AG20443 (cell line): ENCODE measurements at regions not wholly inside any gene's neighbourhood (a gene's known extent, or its start where the extent isn't known, plus 50 kb on each side); places are given as distances from the start of the nearest gene placed in this dataset.
"Not testable (repeated sequence)": the region's sequence is repeated elsewhere in the genome, so short reads cannot be mapped to it uniquely, and the experiment has no call there.

ENCODE experiments used
- DNase-seq: peaks from one replicate; pipeline ENCODE4 v3.0.0; 2012; ENCODE audit warnings: low spot score, mixed read lengths

DNA sequence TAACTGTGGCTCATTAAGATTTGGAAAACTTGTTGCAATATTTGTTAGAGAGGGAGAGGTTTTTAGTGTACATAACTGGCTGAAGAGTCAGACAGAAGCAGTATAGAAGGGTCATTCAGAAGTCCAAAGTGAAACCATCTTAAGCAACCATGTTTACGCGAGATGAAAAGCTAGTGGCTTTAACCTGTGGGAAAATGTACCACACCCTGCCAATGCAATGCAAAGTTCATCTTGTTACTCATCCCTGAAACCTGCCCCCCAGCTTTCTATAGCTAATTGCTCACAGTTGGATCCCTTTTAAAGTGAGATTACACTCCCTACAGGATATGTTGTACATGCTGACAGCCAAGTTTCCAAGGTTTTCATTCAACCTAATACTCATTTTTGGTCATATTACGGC lies 96.7 kb upstream of the RAPGEF2 start:
- no peak for DNase-seq

DNA sequence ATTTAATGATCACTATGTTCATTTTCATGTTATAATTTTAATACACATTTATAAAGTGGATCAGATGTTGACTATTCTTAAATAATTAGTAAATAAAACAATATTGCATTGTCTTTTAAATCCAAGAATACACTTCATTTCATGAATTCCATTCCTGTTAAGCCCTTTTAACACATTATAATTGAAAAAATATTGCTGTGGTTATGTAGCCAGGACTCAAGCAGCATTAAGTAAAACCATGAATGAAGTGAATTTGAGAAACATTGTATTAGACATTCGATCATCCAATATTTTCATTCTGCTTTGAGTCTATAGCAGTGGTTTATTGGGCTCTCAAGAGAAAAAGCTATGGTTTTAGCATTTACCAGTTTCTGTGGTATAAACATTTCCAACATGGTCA lies 94.2 kb upstream of the RAPGEF2 start:
- DNase-seq, result no peak

DNA sequence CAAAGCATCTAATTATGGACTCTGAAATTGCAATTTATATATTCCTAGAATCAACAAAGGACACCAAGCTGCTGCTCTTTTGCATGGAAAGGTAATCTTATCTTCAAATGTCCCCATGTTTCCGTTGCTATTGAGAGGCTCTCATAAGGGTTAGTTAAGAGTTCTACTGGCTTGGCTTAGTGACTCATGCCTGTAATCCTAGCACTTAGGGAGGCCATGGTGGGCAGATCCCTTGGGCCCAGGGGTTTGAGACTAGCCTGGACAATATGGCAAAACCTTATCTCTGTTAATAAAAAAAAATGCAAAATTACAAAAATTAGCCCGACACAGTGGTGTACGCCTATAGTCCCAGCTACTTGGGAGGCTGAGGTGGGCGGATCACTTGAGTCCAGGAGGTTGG lies 93.4 kb upstream of the RAPGEF2 start:
- DNase-seq, result no peak

DNA sequence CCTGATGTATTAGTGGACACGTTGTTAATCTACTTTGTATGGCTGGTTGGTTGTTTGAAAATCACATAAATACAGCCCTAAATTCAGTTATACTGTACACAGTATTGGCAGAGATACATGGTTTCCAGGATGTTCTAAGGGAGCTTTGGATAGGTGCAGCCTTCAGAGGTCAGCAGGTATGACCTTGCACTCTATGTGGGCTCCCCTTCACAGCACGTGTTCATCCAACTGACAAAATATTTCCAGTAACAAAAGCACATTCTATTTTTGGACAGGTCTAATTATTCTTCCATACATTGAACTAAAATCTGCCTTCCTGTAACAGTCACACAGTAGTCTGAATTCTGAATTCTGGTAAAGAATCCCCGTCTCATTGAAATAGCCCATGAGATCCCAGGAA lies 92.8 kb upstream of the RAPGEF2 start:
- no peak for DNase-seq

DNA sequence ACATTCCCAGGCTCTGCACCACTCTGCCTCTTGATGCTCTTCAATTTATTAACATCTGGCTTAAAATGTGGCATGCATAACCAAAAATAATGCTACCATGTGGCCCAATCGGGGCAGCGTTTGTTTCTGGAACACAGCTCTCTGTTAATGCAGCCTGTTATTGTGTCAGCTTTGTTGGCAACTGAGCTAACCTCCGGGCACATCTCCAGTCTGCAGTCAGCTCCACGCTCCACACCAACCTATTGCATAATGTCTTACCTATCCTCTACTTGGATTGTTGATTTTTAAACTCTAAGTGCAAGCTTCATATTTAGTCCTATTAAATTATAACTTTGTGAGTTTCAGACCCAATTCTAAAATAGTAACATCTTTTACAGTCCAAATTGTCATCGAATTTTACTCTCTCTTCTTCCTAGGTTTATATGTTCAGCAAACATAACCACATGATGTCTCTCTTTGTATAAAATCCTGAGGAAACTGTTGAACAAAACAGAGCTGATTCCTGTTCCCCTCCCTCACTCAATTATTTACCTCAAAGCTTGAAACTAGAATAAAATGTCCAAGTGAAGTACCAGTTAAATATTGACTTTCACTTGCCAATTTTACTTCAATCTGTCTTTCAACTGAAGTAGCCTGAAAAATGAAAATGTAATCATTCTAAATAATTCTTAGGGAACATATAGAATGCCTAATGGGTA lies 92.2 kb upstream of the RAPGEF2 start:
- peak; percentile 75 for DNase-seq

DNA sequence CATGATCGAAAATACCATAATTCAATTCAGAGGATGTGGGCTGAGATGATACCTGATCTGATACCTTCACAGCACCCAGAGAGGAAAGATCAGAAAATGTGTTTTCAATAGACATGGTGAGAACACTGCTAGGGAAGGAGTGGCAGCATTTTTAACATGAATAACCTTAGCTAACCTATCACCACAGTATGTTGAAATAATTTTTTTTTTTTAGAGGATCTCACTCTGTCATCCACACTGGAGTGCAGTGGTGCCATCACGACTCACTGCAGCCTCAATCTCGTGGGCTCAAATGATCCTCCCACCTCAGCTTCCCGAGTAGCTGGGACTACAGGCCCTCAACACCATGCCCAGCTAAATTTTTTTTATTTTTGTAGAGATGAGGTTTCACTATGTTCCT lies 90.5 kb upstream of the RAPGEF2 start:
- peak; percentile 46 for DNase-seq

DNA sequence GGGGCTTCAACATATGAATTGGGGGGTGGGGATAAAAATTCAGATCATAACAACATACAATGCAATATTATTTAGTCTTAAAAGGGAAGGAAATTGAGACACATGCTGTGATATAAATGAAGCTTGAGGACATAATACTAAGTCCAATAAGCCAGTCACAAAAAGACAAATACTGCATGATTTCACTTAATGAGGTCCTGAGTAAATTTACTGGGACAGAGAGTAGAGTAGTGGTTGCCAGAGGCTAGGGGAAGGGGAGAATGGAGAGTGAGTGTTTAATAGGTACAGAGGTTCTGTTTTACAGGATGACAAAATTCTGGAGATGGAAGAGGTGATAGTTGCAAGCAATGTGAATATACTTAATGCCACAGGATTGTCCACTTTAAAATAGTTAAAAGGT lies 89.2 kb upstream of the RAPGEF2 start:
- DNase-seq, result no peak

DNA sequence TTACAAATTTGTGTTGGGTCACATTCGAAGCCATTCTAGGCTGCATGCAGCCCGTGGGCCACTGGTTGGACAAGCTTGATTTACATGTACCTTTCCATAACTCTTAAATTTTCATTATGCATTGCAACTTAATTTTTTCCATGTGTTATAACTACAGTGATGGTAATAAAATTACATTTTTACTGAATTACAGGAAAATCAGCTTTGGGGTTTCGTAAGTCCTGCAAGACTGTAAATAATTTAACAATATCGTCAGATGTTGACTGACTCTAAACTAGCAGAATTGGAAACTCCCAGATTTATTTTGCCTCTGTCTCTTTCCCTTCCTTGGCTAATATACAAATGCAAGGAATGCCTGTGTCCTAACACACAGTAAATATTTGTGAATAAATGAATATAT lies 88.0 kb upstream of the RAPGEF2 start:
- peak; percentile 29 for DNase-seq

DNA sequence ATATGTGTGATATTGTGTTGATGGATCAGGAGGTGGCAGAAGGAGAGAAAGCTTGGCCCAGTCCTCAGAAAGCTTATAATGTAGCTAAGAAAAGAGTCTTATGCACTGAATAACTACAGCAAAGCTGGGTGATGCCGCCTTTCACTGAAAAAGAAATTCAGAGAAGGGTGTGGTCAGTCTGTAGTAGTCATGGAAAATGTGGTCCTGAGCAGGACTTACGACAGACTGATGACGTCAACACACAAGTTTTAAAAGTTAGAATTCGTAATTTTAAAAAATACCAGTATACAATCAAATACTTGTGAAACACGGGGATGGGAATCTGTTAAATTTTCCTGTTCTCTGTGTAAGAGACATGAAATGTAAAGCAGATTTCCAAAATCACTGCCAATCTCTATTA lies 87.0 kb upstream of the RAPGEF2 start:
- peak; percentile 70 for DNase-seq

DNA sequence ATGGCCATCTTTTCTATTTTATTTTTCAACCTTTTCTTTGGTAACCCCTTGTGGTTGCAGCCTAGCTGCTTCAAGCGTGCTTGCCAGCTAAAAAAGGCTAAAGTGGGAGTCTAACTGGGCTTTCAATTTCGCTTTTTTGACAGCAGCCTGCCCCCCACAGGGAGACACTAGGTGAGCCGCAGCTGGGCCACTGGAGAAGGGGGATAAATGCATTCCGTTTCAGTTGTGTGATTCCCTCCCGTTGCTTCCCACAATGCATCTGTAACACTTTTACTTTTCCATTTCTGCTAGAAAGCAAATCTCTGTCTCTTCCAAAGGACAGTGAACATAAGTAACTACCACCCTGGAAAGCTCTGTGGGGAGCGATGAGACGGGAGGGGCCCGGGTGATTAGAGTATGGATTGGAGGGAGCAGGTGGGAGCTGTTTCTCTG lies 86.3 kb upstream of the RAPGEF2 start:
- DNase-seq, result no peak

DNA sequence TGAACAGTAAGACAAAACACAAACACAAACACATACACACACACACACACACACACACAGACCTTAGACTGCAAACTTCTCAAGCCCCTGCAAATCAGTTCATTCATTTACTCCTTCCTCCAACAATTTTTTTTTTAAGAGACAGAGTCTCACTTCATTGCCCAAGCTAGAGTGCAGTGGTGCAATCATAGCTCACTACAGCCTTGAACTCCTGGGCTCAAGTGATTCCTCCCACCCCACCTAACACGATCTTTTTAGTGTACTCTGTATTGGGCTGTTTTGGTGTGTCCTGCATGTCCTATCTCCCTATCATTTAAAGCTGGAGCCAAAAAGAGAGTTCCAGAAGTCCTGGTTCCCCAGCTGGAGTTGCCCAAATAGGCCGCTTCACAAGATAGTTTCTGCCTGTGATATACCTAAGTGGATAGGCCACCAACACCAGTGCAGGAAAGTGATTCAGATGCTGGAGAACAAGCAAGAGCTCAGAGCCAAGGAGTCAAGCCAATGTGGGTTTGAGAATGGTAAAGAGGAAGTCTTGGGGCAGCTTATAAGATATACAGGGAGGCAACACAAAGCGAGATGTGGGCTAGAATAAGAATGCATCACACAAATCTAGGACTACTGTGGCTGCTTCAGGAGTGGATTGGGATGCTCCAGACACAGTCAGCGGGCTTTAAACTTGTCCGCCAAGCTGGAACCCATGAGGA lies 85.4 kb upstream of the RAPGEF2 start:
- no peak for DNase-seq

DNA sequence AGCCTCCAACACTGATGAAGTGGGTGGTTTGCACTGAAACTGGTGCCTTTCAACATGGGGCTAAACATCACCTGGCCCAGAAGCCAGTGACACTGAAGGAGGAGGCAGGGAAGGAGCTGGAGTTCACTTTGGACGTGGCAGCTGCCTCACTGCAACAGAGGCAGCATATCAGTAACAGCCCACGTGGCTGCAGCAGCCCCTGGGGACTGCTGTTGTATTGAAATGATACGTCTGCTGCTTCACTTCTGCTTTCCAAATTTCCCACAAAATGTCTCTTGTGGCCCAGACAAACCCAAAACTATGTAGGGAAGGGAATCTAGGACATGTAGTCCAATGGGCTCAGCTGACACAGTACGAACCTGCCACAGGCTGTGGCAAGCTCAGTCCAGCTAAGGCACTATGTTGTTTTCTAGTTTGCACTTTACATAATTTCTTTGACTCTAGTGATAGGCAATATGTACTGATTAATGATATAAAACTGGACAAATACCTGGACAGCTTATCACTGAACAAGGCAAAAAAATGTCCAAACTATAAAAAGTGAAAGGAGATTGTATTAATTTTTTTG lies 84.7 kb upstream of the RAPGEF2 start:
- DNase-seq, result no peak

DNA sequence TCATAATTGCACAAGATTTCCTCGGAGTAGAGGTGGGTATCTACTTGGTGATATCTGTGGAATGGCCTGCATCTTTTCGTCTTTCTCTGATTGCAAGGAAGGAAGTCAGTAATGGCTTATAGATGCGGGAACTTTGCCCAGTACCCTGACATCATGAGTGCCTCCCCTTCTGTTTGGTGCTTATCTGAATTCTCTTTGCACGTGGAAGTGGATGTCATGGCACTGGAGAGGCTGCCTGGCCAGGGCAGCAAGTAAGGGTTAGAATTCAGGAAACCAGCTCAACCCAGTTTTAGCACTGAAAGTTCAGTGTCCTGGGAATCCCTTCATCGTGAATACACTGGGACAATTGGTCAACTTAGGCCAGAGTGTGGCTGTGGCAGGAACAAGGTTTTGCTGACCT lies 83.5 kb upstream of the RAPGEF2 start:
- no peak for DNase-seq

DNA sequence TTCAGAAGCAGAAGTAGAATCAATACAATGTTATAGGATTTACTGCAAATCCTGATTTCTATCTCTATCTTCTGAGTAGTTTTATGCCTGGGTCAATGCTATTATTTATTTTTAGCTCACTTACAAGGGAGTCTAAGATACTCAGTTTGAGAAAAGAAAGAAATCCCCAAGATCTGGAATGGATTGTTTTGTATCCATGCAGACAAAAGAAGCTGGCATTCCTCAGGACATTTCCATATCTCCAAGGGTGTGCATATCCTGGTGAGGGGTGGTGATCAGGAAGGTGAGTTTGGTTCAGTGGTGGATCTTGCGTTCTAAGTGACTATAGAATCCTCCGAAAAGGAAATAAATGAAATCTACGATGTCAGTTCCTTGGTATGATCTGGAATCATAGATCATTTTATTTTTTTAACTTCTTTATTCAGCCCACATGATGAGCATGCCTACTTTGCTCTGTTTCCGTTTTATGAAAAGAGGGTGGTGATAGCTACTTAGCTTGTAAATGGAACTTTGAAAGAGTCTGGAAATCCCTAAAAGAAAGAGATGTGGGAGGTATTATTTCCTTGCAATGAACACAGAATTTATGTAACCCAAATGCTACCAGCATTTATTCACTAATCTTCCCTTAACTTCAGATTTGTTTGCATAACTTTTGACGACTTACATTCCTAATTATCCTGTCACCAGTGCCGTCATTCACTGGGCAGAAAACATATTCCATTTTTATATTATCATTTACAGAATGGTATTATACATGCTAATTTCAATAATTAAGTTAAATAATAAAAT lies 81.1 kb upstream of the RAPGEF2 start:
- DNase-seq, result no peak

DNA sequence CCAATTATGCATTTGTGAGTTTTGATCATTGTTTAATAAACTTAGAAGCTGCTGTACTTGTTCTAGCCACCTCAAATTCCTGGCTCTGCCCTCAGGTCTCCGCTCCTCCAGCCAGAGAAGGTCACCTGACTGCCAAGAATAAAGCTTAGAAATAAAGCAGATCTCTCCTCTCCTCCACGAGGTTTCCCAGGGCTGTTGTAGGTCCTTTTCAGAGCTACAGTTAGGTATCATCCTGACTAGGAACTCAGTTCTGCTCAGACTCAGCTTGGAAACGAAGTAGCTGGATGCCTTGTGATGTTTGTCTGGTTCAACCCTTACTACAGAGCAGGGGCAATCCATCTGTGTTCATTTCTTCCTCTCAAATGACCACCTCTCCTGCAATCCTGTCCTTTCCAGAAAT lies 79.1 kb upstream of the RAPGEF2 start:
- DNase-seq, result no peak

DNA sequence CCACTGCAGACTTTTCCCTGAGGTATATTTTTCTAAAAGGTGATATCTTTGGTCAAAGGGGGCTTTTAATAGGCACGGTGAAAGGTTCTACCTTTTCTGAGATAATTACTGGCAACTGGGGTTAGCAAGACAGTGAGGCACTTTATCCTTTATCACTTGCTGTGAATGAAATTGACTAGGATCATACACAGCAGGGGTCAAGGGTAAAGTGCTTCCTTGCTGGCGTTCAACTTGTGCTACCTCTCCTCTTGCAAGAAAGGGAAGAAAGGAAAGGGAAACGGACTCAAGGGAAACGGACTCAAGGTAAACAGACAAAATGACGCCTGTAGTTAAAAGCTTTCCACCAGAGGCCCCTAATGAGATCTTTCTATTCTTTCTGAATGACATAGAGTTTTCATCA lies 78.6 kb upstream of the RAPGEF2 start:
- DNase-seq, result no peak

DNA sequence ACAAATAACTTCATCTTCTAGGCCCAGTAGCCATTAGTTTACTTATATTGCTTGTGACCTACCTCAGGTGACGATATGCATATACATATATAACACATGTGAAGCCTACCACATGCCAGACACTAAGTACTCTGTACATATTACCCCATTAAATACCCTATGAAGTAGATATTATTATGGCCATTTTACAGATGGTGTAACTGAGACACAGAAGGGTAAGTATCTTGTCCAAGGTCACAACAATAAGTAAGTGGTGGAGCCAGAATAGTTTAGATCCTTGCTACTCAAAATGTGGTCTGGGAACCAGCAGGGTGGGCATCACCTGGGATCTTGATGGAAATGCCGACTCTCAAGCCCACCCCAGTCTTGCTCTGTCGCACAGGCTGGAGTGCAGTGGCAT lies 78.1 kb upstream of the RAPGEF2 start:
- DNase-seq, result no peak

DNA sequence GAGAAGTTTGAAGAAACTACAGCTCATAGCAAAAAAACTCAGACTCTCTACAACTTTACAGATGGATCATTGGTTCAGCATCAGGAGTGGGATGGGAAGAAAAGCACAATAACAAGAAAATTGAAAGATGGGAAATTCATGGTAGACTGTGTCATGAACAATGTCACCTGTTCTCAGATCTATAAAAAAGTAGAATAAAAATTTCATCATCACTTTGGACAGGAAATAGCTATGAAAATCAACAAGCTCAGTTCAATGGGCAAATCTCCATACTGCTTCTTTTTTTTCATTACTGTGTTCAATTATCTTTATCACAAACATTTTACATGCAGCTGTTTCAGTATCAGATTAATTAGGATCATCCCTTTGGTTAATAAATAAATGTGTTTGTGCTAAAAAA lies 76.5 kb upstream of the RAPGEF2 start:
- no peak for DNase-seq

DNA sequence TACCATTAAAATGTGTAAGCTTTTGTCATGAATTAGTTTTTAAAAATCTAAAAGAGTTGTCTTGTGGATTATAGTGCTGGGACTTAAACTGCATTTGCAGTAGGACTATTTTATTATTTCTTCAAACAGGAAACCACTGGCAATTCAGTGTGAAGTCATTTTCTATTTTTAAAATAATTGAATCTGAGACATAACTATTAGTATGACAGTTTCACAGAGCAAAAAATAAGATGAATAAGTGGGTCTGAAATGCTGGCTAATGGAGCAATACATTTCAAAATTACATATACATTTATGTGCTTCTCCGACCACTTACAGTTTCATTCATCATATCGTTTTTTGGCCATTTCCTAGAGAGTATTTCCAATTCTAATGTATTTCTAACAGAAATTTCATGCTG lies 75.3 kb upstream of the RAPGEF2 start:
- no peak for DNase-seq

DNA sequence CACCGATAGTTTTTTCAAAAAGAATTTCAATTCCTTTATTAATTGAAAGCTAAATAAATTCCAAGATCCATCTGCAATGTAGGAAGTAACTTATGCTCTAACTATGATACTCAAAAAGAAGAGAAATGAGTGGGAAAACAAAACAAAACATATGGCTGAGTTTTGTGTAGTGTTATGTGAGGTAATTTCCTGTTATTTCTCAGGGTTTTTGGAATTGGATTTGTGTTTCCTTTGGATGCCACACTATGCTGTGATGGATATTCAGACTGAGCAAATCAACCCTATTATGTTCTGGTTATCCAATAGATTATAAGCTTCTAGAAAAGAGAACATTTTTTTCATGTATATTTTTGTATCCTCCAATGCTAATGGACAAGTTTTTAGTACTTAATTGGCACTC lies 73.4 kb upstream of the RAPGEF2 start:
- DNase-seq, result no peak

DNA sequence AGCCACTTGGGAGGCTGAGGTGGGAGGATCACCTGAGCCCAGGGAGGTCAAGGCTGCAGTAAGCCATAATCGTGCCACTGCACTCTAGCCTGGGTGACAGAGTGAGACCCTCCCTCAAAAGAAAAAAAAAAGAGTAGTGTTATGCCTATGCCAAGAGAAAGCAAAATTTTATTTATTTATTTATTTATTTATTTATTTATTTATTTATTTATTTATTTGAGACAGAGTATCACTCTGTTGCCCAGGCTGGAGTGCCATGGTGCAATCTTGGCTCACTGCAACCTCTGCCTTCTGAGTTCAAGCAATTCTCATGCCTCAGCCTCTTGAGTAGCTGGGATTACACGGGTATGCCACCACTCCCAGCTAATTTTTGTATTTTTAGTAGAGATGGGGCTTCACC lies 72.6 kb upstream of the RAPGEF2 start:
- not testable (repeated sequence) for DNase-seq

DNA sequence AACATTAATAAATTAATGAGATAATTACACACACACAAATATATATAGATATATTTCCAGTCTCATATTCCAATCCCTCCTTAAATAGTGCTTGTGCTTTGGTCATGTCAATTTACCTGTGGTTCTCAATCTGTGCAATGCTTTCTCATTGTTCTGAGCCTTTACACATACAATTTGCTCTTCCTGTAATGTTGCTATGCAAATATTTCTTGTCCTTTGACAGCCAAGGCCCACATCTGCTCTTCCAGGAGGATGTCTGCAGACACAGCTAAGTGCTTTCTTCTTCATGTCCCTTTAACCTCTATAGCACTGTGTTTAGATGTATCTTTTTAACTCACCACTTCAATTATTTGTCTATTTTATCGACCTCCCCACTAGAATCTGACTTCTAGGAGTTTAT lies 67.3 kb upstream of the RAPGEF2 start:
- no peak for DNase-seq

DNA sequence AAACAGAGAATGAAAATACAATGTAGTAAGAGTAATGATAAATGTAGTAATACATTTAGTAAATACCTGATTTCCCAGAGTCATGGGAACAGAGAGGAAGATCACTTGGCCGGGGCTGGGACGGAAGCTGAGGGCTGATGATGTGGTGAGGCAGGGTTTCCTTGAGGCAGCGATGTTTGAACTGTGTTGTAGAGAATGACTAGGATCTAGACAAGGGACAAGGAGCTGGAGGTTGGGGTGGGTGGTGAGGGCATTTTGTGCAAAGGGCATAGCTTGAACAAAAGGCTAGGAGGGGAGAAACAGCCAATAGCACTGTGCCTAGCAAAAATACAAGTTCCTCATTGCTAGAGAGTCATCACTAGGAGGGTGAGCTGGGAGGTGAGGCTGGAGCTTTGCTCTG lies 64.3 kb upstream of the RAPGEF2 start:
- DNase-seq, result no peak
